GM23338 (cell line): ENCODE measurements at regions not wholly inside any gene's neighbourhood (a gene's known extent, or its start where the extent isn't known, plus 50 kb on each side); places are given as distances from the start of the nearest gene placed in this dataset.
"Not testable (repeated sequence)": the region's sequence is repeated elsewhere in the genome, so short reads cannot be mapped to it uniquely, and the experiment has no call there.

Source experiments
- ATAC-seq: fragments of 200-7000 bp; cut with Tn5 transposase; 3 replicates; pipeline ENCODE4 v1.9.1; 2020
- DNase-seq: peaks from one replicate; pipeline ENCODE4 v3.0.0-alpha.2; 2015; ENCODE audit warnings: low spot score
- H2AFZ ChIP-seq: fragments of 200-600 bp; sonication (generic); 2 replicates; pipeline ENCODE4 v1.8.0; 2016; ENCODE audit warnings: antibody characterized with exemption, mild to moderate bottlenecking, moderate library complexity
- H3F3A ChIP-seq: fragments of 200-600 bp; sonication (generic); replicated peaks from 2 replicates; pipeline ENCODE4 v1.8.0; 2017; ENCODE audit warnings: antibody characterized with exemption, mixed run types, low read depth
- H3K27ac ChIP-seq: fragments of 200-600 bp; sonication (generic); 2 replicates; pipeline ENCODE4 v1.6.1; 2016; ENCODE audit warnings: low read depth
- H3K27me3 ChIP-seq: fragments of 200-600 bp; sonication (generic); 2 replicates; pipeline ENCODE4 v1.8.0; 2016; ENCODE audit warnings: mild to moderate bottlenecking, mixed run types, moderate library complexity; ENCODE audit not compliant: insufficient read depth
- H3K36me3 ChIP-seq: fragments of 200-600 bp; sonication (generic); 2 replicates; pipeline ENCODE4 v1.8.0; 2016; ENCODE audit warnings: mild to moderate bottlenecking; ENCODE audit not compliant: insufficient read depth
- H3K4me1 ChIP-seq: fragments of 200-600 bp; sonication (generic); 2 replicates; pipeline ENCODE4 v1.8.0; 2016; ENCODE audit warnings: mild to moderate bottlenecking, moderate library complexity; ENCODE audit not compliant: insufficient read depth
- H3K4me2 ChIP-seq: fragments of 200-600 bp; sonication (generic); 2 replicates; pipeline ENCODE4 v1.7.1; 2017; ENCODE audit warnings: mixed run types
- H3K4me3 ChIP-seq: fragments of 200-600 bp; sonication (generic); 2 replicates; pipeline ENCODE4 v1.6.1; 2016; ENCODE audit warnings: mixed run types
- H3K79me2 ChIP-seq: fragments of 200-600 bp; sonication (generic); replicated peaks from 2 replicates; pipeline ENCODE4 v1.8.0; 2017; ENCODE audit warnings: mild to moderate bottlenecking; ENCODE audit not compliant: insufficient read depth
- H3K9me2 ChIP-seq: fragments of 200-600 bp; sonication (generic); 2 replicates; pipeline ENCODE4 v1.8.0; 2017; ENCODE audit not compliant: insufficient read depth
- H4K20me1 ChIP-seq: fragments of 200-600 bp; sonication (generic); replicated peaks from 2 replicates; pipeline ENCODE4 v1.8.0; 2017; ENCODE audit warnings: mild to moderate bottlenecking; ENCODE audit not compliant: insufficient read depth
- H3K27ac Mint-ChIP-seq: 2 replicates; pipeline ENCODE4 v1.8.0; 2020; ENCODE audit warnings: inconsistent platforms, mild to moderate bottlenecking, moderate library complexity, mixed read lengths
- H3K27me3 Mint-ChIP-seq: 3 replicates; pipeline ENCODE4 v1.8.0; 2022; ENCODE audit warnings: low read depth, mild to moderate bottlenecking, moderate library complexity, mixed read lengths, inconsistent platforms; ENCODE audit not compliant: insufficient read depth, poor library complexity
- H3K36me3 Mint-ChIP-seq: 3 replicates; pipeline ENCODE4 v1.8.0; 2021; ENCODE audit warnings: low read depth, mild to moderate bottlenecking, inconsistent platforms, moderate library complexity, mixed read lengths
- H3K4me1 Mint-ChIP-seq: 3 replicates; pipeline ENCODE4 v1.8.0; 2020; ENCODE audit warnings: mild to moderate bottlenecking, inconsistent platforms, mixed read lengths
- H3K4me3 Mint-ChIP-seq: 3 replicates; pipeline ENCODE4 v1.8.0; 2021; ENCODE audit warnings: moderate library complexity, mild to moderate bottlenecking, inconsistent platforms, mixed read lengths
- H3K9me3 Mint-ChIP-seq: 3 replicates; pipeline ENCODE4 v1.8.0; 2020; ENCODE audit warnings: moderate library complexity, mild to moderate bottlenecking, inconsistent platforms, mixed read lengths
- CREB1 ChIP-seq: fragments of 250-450 bp; sonication (Bioruptor Pico); IDR thresholded peaks from 2 replicates; pipeline ENCODE4 v1.5.0; 2020; ENCODE audit warnings: low read depth, mild to moderate bottlenecking, moderate library complexity
- EZH2phosphoT487 ChIP-seq: fragments of 200-600 bp; sonication (generic); IDR thresholded peaks from one replicate; pipeline ENCODE4 v1.8.1; 2018; ENCODE audit warnings: antibody characterized with exemption; ENCODE audit not compliant: unreplicated experiment
- POLR2AphosphoS5 ChIP-seq: IDR thresholded peaks from 2 replicates; pipeline ENCODE4 v1.6.1; 2016; ENCODE audit warnings: antibody characterized with exemption, low read depth
- ZNF331 ChIP-seq: fragments of 250-450 bp; sonication (Bioruptor Pico); IDR thresholded peaks from 2 replicates; pipeline ENCODE4 v1.5.0; 2020; ENCODE audit warnings: low read depth, mild to moderate bottlenecking, moderate library complexity
- TF ChIP-seq, protein P1 (sequence below): fragments of 250-450 bp; sonication (Bioruptor Pico); IDR thresholded peaks from 2 replicates; pipeline ENCODE4 v1.5.0; 2020; ENCODE audit warnings: mild to moderate bottlenecking, moderate library complexity
- TF ChIP-seq, protein P2 (sequence below): IDR thresholded peaks from one replicate; pipeline ENCODE4 v1.6.1; 2018; ENCODE audit warnings: antibody characterized with exemption; ENCODE audit not compliant: unreplicated experiment

DNA sequence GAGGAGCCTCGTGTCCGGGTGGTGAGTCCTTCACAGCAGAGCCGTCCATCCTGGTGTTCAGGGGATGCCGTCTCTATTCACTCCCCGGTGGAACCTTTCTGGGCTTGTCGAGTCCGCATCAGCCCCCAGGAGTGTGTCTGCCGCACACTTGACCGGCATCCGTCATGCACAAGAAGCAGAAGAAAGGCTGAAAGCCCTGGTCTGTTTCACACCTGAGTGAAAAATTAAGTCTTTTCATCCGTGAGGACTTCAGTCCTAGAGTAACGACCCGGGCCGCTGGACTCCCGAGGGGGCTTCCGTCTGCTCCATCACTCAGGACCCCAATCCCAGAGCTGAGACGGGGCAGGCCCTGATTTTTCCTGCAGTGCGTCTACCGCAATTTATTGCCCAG is 332.2 kb downstream of the ADGRD1 start:
- not testable (repeated sequence) for H3K36me3 ChIP-seq, H3K4me1 Mint-ChIP-seq, H3K4me2 ChIP-seq, H3K36me3 Mint-ChIP-seq, H2AFZ ChIP-seq, H3K9me3 Mint-ChIP-seq, H4K20me1 ChIP-seq, H3K79me2 ChIP-seq, H3K4me1 ChIP-seq, H3K4me3 Mint-ChIP-seq, H3K4me3 ChIP-seq, H3K27ac Mint-ChIP-seq, H3F3A ChIP-seq, H3K9me2 ChIP-seq, H3K27me3 ChIP-seq, ATAC-seq, DNase-seq, H3K27ac ChIP-seq
- H3K27me3 Mint-ChIP-seq: peaks cover 11% of the 10 kb centered on the region

DNA sequence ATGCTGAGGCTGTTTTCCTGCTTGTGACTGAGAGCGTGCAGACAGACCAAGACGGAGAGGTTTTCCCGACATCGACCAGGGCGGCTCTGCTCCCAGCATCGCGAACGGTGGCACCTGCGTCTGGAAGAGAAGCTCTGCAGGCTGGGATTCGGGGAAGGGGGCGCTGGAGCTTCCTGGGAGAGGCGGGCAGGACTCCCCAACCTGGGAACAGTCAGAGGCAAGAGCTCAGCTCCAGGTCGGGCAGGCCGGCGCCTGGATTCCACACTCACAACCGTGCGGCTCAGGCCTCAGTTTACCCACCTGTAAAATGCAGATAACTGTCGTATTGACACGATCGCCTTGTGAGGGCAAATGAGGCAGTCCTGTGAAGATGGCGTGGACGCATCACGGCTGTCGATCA is 332.6 kb downstream of the ADGRD1 start:
- H3K36me3 Mint-ChIP-seq, H3K27ac Mint-ChIP-seq, H3K4me3 Mint-ChIP-seq, H3K36me3 ChIP-seq, H3K79me2 ChIP-seq, H3K27ac ChIP-seq, H4K20me1 ChIP-seq, H3K4me3 ChIP-seq, H2AFZ ChIP-seq, H3K4me1 ChIP-seq, DNase-seq, H3K9me2 ChIP-seq, H3F3A ChIP-seq, H3K27me3 ChIP-seq, H3K9me3 Mint-ChIP-seq, H3K4me2 ChIP-seq, H3K4me1 Mint-ChIP-seq: not testable (repeated sequence)
- peaks cover 11% of the 10 kb centered on the region for H3K27me3 Mint-ChIP-seq
- peak; percentile 43 for ATAC-seq

DNA sequence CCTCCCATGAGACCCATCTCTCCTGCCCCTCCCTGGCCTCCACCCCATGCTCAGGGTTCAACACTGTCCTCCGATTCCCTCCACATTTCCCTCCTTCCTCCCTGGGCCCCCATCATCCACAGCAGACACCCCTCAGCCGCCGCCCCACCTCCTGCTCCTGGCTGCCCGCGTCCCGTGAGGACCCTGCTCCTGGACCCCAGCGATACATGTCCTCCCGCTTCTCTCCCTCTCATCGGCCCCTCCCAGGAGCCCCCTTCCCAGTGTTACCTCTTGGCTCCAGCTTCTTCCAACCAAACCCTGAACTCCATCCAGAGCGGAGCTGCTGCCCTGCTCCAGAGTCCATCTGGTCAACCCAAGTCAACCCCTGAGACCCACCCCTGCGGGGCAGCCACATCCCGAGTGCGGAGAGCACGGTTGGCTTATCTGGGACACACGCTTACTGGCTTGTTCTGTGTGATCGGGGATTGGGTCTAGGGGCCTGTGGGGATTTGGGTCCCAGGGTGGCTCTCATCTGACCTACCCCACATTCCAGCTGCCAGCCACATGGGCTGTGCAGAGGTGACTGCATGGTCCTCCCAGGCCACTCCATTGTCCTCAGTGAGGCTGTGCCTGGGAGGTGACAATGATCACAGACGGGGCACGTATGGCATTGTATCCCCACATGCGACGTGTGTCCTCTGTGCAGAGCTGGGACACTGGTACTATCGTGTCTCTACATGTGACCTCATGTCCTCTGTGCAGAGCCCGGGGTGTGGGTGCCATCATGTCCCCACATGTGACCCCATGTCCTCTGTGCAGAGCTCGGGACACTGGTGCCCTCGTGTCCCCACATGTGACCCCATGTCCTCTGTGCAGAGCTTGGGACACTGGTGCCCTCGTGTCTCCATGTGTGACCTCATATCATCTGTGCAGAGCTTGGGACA is 333.6 kb downstream of the ADGRD1 start:
- Histone ChIP-seq H2AFZ (no peak overlapping the region), H3K79me2 (no peaks in the 10 kb centered on the region), H4K20me1 (no peaks in the 10 kb centered on the region), H3K4me2 (no peak overlapping the region), H3F3A (no peaks in the 10 kb centered on the region), H3K4me3 (no peak overlapping the region), H3K27me3 (no peaks in the 10 kb centered on the region), H3K9me2 (no peaks in the 10 kb centered on the region), H3K27ac (no peak overlapping the region), H3K4me1 (no peaks in the 10 kb centered on the region), H3K36me3 (no peaks in the 10 kb centered on the region)
- Mint-ChIP-seq H3K36me3 (no peaks in the 10 kb centered on the region; the same call in 2 of the 3 replicates), H3K27me3 (peaks cover 9% of the 10 kb centered on the region), H3K4me3 (no peak overlapping the region), H3K9me3 (no peaks in the 10 kb centered on the region; the same call in 2 of the 3 replicates), H3K27ac (no peak overlapping the region), H3K4me1 (peaks cover 3% of the 10 kb centered on the region)
- DNase-seq (no peak), ATAC-seq (no peak)
- TF ChIP-seq ZNF331 (CRISPR knock-in tag) (no peak), CREB1 (CRISPR knock-in tag) (no peak), POLR2AphosphoS5 (no peak), EZH2phosphoT487 (no peak)
- TF ChIP-seq, protein P1, sequence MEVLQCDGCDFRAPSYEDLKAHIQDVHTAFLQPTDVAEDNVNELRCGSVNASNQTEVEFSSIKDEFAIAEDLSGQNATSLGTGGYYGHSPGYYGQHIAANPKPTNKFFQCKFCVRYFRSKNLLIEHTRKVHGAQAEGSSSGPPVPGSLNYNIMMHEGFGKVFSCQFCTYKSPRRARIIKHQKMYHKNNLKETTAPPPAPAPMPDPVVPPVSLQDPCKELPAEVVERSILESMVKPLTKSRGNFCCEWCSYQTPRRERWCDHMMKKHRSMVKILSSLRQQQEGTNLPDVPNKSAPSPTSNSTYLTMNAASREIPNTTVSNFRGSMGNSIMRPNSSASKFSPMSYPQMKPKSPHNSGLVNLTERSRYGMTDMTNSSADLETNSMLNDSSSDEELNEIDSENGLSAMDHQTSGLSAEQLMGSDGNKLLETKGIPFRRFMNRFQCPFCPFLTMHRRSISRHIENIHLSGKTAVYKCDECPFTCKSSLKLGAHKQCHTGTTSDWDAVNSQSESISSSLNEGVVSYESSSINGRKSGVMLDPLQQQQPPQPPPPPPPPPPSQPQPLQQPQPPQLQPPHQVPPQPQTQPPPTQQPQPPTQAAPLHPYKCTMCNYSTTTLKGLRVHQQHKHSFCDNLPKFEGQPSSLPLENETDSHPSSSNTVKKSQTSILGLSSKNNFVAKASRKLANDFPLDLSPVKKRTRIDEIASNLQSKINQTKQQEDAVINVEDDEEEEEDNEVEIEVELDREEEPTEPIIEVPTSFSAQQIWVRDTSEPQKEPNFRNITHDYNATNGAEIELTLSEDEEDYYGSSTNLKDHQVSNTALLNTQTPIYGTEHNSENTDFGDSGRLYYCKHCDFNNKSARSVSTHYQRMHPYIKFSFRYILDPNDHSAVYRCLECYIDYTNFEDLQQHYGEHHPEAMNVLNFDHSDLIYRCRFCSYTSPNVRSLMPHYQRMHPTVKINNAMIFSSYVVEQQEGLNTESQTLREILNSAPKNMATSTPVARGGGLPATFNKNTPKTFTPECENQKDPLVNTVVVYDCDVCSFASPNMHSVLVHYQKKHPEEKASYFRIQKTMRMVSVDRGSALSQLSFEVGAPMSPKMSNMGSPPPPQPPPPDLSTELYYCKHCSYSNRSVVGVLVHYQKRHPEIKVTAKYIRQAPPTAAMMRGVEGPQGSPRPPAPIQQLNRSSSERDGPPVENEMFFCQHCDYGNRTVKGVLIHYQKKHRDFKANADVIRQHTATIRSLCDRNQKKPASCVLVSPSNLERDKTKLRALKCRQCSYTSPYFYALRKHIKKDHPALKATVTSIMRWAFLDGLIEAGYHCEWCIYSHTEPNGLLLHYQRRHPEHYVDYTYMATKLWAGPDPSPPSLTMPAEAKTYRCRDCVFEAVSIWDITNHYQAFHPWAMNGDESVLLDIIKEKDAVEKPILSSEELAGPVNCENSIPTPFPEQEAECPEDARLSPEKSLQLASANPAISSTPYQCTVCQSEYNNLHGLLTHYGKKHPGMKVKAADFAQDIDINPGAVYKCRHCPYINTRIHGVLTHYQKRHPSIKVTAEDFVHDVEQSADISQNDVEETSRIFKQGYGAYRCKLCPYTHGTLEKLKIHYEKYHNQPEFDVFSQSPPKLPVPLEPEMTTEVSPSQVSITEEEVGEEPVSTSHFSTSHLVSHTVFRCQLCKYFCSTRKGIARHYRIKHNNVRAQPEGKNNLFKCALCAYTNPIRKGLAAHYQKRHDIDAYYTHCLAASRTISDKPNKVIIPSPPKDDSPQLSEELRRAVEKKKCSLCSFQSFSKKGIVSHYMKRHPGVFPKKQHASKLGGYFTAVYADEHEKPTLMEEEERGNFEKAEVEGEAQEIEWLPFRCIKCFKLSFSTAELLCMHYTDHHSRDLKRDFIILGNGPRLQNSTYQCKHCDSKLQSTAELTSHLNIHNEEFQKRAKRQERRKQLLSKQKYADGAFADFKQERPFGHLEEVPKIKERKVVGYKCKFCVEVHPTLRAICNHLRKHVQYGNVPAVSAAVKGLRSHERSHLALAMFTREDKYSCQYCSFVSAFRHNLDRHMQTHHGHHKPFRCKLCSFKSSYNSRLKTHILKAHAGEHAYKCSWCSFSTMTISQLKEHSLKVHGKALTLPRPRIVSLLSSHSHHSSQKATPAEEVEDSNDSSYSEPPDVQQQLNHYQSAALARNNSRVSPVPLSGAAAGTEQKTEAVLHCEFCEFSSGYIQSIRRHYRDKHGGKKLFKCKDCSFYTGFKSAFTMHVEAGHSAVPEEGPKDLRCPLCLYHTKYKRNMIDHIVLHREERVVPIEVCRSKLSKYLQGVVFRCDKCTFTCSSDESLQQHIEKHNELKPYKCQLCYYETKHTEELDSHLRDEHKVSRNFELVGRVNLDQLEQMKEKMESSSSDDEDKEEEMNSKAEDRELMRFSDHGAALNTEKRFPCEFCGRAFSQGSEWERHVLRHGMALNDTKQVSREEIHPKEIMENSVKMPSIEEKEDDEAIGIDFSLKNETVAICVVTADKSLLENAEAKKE: no peak
- TF ChIP-seq, protein P2, sequence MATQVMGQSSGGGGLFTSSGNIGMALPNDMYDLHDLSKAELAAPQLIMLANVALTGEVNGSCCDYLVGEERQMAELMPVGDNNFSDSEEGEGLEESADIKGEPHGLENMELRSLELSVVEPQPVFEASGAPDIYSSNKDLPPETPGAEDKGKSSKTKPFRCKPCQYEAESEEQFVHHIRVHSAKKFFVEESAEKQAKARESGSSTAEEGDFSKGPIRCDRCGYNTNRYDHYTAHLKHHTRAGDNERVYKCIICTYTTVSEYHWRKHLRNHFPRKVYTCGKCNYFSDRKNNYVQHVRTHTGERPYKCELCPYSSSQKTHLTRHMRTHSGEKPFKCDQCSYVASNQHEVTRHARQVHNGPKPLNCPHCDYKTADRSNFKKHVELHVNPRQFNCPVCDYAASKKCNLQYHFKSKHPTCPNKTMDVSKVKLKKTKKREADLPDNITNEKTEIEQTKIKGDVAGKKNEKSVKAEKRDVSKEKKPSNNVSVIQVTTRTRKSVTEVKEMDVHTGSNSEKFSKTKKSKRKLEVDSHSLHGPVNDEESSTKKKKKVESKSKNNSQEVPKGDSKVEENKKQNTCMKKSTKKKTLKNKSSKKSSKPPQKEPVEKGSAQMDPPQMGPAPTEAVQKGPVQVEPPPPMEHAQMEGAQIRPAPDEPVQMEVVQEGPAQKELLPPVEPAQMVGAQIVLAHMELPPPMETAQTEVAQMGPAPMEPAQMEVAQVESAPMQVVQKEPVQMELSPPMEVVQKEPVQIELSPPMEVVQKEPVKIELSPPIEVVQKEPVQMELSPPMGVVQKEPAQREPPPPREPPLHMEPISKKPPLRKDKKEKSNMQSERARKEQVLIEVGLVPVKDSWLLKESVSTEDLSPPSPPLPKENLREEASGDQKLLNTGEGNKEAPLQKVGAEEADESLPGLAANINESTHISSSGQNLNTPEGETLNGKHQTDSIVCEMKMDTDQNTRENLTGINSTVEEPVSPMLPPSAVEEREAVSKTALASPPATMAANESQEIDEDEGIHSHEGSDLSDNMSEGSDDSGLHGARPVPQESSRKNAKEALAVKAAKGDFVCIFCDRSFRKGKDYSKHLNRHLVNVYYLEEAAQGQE: no peak
